ENCODE measurements at regions not wholly inside any gene's neighbourhood (a gene's known extent, or its start where the extent isn't known, plus 50 kb on each side); places are given as distances from the start of the nearest gene placed in this dataset.

- no peak for DNase-seq
These were observed 425.9 kb upstream of the DCN start for GRCh38 chr12:91608542-91608941.

DNA sequence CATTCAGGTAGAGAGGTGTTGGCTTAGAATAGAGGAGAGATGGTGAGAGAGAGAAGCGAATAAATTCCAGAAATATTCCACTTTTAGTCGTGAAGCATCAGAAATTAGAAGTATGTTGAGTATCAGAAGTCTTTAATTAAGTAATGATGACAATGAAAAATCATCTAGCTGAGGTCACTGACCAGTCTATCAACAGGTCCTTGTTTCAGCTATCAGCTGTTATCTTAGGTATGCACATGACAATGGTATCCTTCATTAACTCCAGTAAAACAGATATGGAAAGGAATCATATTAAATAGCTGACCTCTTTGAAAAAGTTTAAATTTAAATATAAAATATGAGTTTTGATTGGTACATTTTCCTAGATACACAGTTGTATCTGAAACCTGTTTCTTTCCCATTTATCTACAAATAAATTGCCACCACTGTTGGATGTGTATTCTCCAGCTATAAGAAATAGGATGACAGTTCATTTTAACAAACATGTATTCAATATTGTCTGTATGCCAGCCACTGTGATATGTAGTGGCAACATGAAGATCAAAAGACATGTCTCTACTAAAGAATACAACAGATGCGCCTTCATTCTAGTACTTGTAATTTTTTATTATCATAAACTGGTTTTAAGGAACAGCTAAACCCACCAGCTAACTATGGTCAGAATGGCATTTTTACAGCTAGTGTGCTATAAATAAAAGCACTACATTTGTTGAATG is 424.2 kb upstream of the DCN start:
- no peak for DNase-seq

DNA sequence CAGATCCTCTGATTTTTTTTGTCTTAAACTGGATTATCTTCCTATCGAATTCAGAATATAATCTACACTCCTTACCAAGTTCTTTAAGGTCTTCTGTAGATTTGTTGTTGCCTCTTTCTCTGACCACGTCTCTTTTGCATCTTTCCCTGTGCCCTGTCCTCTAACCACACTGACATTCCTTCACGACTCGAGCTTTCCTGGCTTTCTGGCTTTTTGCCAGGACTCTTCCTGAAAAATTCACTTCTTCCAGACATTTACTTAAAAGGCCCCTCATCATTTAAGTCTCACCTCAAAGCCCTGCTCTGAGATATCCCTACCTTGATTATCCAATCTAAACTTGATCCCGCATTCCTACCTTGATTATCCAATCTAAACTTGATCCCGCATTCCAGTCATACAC is 422.3 kb upstream of the DCN start:
- no peak for DNase-seq

- no peak for DNase-seq
These were observed 420.4 kb upstream of the DCN start for GRCh38 chr12:91603060-91603459.

GRCh38 chr12:91601054-91601453 is 418.4 kb upstream of the DCN start:
- DNase-seq, result no peak

GRCh38 chr12:91594715-91595114 is 412.1 kb upstream of the DCN start:
- DNase-seq, result no peak

DNA sequence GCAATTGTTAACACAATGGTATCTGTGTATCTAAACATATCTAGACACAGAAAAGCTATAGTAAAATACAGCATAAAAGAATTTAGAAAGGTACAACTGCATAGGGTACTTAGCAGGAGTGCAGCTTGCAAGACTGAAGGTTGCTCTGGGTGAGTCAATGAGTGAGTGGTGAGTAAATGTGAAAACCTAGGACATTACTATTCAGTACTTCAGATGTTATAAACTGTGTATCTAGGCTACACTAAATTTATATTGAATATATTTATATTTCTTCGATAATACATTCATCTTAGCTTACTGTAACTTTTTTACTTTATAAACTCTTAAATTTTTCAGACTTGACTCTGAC is 409.0 kb upstream of the DCN start:
- DNase-seq, result no peak

- no peak for DNase-seq
These were observed 408.5 kb upstream of the DCN start for GRCh38 chr12:91590966-91591638.

GRCh38 chr12:91588874-91589454 is 406.3 kb upstream of the DCN start:
- no peak for DNase-seq

GRCh38 chr12:91586015-91586414 is 403.4 kb upstream of the DCN start:
- no peak for DNase-seq

DNA sequence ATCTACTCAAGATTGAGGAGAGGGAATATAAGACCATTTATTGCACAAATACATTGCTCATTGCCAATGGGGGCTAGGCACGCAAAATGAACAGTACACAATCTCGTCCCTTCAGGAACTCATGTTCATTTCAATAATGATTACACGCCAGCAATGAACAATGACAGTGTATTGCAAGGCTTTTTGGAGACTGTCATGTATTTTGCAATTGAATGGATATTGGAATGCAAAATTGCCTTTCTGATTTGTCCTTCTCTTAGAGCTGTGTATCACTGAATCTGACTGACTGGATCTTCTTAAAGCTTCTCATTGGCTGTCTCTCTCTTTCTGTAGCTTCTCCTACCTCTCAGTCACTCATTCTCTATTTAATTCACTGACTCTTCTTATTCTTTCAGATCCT is 400.2 kb upstream of the DCN start:
- no peak for DNase-seq

- no peak for DNase-seq
These were observed 397.1 kb upstream of the DCN start for GRCh38 chr12:91579516-91580263.

DNA sequence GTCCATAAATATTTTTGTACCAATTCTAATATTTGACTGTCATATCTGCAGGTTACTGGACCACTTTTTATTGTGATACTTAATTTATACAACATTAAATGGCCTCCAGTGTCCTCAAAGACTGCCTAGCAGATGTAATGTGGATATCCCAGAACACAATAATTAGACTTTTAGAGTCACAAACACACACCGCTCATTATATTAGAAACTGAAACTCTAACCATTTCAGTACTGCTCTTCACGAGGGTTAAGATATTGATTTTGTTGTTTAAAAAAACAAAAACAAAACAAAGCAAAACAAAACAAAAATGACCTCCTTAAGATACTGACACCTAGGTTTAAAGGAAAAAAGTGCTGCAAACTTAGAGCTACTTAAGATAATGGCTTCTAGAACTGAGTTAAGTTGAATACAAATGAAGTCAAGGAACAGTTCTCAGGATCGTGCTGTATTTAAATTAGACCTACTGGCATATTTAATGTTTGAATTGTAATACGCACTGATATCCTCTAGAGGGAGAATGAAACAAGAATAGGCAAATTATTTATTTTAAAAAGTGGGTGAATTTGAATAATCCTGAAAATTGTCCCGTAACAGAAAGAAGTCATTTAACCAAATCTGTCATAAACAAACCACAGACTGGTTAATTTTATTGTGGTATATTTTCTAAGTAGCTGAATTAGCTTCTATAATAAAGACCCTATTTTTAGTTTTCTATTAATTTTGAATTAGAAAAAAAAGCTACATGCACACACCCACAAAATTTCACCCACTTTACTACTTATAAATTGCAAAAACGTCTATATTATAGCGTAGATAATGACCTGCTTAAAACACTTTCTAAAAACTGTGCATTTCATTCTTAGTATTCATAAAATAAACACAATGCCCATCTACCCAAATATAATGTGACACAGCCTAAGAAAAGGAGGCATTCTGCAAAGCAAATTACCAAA is 395.2 kb upstream of the DCN start:
- peak; percentile 39 for DNase-seq

DNA sequence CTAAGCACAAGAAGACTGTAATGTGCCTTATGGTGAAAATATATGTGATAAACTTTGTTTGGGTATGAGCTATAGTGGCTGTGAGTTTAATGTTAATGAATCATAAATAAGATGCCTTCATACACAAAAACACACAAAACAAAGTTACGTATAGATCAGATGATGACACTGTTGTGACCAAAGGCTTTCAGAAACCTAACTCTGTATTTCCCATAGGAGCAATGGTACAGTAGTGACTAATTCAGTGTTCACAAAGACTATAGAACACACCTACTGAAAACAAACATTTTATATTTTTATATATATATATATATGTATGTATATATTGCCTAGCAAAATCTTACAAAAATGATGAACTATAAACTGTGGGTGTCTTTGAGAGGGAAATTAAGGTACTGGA is 393.8 kb upstream of the DCN start:
- no peak for DNase-seq

- DNase-seq, result no peak
These were observed 393.0 kb upstream of the DCN start for GRCh38 chr12:91575630-91576029.

DNA sequence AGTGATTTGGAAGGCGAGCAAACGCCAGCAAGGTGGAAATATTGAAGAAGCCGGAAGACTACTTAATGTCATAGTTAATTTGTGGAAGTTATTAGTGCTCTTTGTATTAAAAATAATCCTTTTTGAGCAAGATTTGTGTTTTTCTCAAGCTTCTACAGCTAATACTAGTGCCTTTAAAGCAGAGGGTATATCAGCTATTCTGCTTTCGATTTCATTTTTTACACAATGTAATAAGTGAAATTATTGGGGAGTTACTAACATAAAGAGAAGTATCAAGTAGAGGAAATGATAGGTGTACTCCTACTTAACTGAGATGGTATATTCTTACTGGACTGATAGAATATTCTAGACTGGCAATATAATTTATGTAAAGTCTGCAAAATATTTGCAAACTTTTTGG is 392.4 kb upstream of the DCN start:
- DNase-seq, result no peak

GRCh38 chr12:91574391-91574790 is 391.8 kb upstream of the DCN start:
- no peak for DNase-seq

GRCh38 chr12:91572869-91573268 is 390.3 kb upstream of the DCN start:
- DNase-seq, result no peak

GRCh38 chr12:91567100-91567485 is 384.5 kb upstream of the DCN start:
- no peak for DNase-seq

DNA sequence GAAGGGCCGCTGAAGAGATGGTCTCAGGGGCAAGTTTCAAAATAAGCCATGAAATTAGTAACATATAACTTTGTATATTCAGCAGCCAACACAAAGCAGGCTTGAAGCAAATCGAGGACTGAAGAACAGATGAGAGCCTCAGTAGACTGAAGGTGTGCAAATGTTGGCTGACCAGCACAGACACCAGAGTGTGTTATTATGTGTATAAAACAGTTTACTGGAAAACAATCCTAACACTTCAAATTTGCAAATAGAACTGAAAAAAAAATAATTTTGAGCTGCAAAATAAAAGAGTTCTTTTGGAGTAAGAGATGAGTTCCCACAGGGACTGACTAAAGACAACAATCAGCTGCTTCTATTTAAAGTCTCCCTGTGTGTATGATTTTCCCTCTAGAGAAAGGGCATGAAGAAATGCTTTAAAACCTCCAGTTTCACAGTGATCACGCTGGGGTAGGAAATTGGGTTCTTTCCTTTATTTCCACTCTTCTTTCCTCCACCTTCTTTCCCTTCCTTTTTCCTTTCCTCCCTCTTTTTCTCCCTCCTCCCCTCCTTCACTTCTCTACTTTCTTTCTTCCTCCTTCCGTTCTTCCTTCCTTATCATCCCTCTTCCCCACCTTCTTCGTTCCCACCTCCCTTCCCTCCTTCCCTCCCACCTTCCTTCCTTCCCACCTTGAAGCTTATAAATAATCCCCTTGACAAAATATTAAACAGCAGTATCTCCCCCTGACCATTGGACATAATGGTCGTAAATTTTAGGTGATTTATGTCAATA is 383.9 kb upstream of the DCN start:
- DNase-seq, result no peak

DNA sequence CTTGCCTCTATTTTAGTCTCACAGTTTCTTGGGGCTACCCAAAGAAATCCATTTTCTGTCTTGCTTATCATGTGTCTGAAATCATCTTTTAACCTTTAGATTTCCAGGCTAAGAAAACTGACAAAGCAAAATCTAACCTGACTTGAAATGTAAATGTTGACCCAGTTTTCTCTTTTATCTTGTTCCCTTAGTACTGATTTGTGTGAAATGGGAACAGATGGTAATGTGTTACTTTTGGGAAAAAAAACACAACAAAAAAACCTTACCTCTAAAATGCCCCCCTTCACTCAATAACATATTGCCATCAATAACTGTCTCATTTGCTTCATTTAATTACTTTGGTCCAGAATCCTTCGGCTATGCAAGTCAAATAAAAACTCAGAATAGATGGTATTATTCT is 383.2 kb upstream of the DCN start:
- no peak for DNase-seq

GRCh38 chr12:91565246-91565645 is 382.6 kb upstream of the DCN start:
- DNase-seq, result no peak

Measured in NCI-H510A treated with DMSO at 0.1 percent for 48 hours (cell line).